ENCODE measurements at regions not wholly inside any gene's neighbourhood (a gene's known extent, or its start where the extent isn't known, plus 50 kb on each side); places are given as distances from the start of the nearest gene placed in this dataset.

- Mint-ChIP-seq H3K4me3 (no peak overlapping the region), H3K36me3 (ENCODE audit: low read depth) (no peaks in the 10 kb centered on the region), H3K27me3 (no peaks in the 10 kb centered on the region), H3K4me1 (no peaks in the 10 kb centered on the region), H3K27ac (no peak overlapping the region), H3K9me3 (no peaks in the 10 kb centered on the region)
- ChIA-PET CTCF (no interaction called here), POLR2A (no interaction called here)
- no peak for DNase-seq
Observed at GRCh38 chr4:65845199-65845773, 175.0 kb upstream of the EPHA5 start.

- no peaks in the 10 kb centered on the region for H3K27me3 Mint-ChIP-seq
- no peaks in the 10 kb centered on the region for H3K36me3 Mint-ChIP-seq (ENCODE audit: low read depth)
- no peak overlapping the region for H3K4me3 Mint-ChIP-seq
- CTCF ChIA-PET, result no interaction called here
- H3K4me1 Mint-ChIP-seq, result no peaks in the 10 kb centered on the region
- no peaks in the 10 kb centered on the region for H3K9me3 Mint-ChIP-seq
- POLR2A ChIA-PET, result no interaction called here
- no peak overlapping the region for H3K27ac Mint-ChIP-seq
- no peak for DNase-seq
Observed at GRCh38 chr4:65839164-65839931, 169.1 kb upstream of the EPHA5 start.

- no peak overlapping the region for H3K4me3 Mint-ChIP-seq
- H3K27ac Mint-ChIP-seq, result no peak overlapping the region
- no peaks in the 10 kb centered on the region for H3K36me3 Mint-ChIP-seq (ENCODE audit: low read depth)
- H3K27me3 Mint-ChIP-seq, result no peaks in the 10 kb centered on the region
- ChIA-PET CTCF (no interaction called here), POLR2A (no interaction called here)
- no peak for DNase-seq
- H3K9me3 Mint-ChIP-seq, result no peaks in the 10 kb centered on the region
- H3K4me1 Mint-ChIP-seq, result no peaks in the 10 kb centered on the region
Observed at GRCh38 chr4:65834707-65835106, 164.4 kb upstream of the EPHA5 start.

- ChIA-PET POLR2A (no interaction called here), CTCF (no interaction called here)
- Mint-ChIP-seq H3K9me3 (no peaks in the 10 kb centered on the region), H3K27ac (no peak overlapping the region), H3K27me3 (no peaks in the 10 kb centered on the region), H3K4me3 (no peak overlapping the region), H3K36me3 (ENCODE audit: low read depth) (no peaks in the 10 kb centered on the region), H3K4me1 (no peaks in the 10 kb centered on the region)
- no peak for DNase-seq
Observed at GRCh38 chr4:65831828-65832227, 161.5 kb upstream of the EPHA5 start.

- no peak for DNase-seq
- Mint-ChIP-seq H3K36me3 (ENCODE audit: low read depth) (no peaks in the 10 kb centered on the region), H3K9me3 (no peaks in the 10 kb centered on the region), H3K27me3 (no peaks in the 10 kb centered on the region), H3K4me1 (no peaks in the 10 kb centered on the region), H3K4me3 (no peak overlapping the region), H3K27ac (no peak overlapping the region)
- CTCF ChIA-PET, result no interaction called here
- POLR2A ChIA-PET, result no interaction called here
Observed at GRCh38 chr4:65825116-65825753, 154.9 kb upstream of the EPHA5 start.

GRCh38 chr4:65819192-65819591 lies 148.9 kb upstream of the EPHA5 start:
- ChIA-PET CTCF (no interaction called here), POLR2A (no interaction called here)
- no peaks in the 10 kb centered on the region for H3K27me3 Mint-ChIP-seq
- H3K4me1 Mint-ChIP-seq, result no peaks in the 10 kb centered on the region
- no peak overlapping the region for H3K27ac Mint-ChIP-seq
- H3K36me3 Mint-ChIP-seq (ENCODE audit: low read depth), result no peaks in the 10 kb centered on the region
- no peak overlapping the region for H3K4me3 Mint-ChIP-seq
- H3K9me3 Mint-ChIP-seq, result peaks cover 3% of the 10 kb centered on the region
- no peak for DNase-seq

GRCh38 chr4:65805936-65806335 lies 135.6 kb upstream of the EPHA5 start:
- Mint-ChIP-seq H3K27me3 (no peaks in the 10 kb centered on the region), H3K4me1 (no peaks in the 10 kb centered on the region), H3K27ac (no peak overlapping the region), H3K9me3 (peaks cover 2% of the 10 kb centered on the region), H3K4me3 (no peak overlapping the region), H3K36me3 (ENCODE audit: low read depth) (no peaks in the 10 kb centered on the region)
- DNase-seq, result no peak
- ChIA-PET CTCF (no interaction called here), POLR2A (no interaction called here)

GRCh38 chr4:65799513-65799912 lies 129.2 kb upstream of the EPHA5 start:
- Mint-ChIP-seq H3K4me1 (no peaks in the 10 kb centered on the region), H3K36me3 (ENCODE audit: low read depth) (no peaks in the 10 kb centered on the region)
- POLR2A ChIA-PET, result no interaction called here

GRCh38 chr4:65798498-65799127 lies 128.3 kb upstream of the EPHA5 start:
- H3K9me3 Mint-ChIP-seq, result peaks cover 5% of the 10 kb centered on the region

More at GRCh38 chr4:65799513-65799912, 129.2 kb upstream of the EPHA5 start:
- Mint-ChIP-seq H3K9me3 (peaks cover 5% of the 10 kb centered on the region), H3K27me3 (no peaks in the 10 kb centered on the region), H3K27ac (no peak overlapping the region), H3K4me3 (no peak overlapping the region)
- CTCF ChIA-PET, result no interaction called here
- DNase-seq, result no peak

GRCh38 chr4:65791812-65792308 lies 121.6 kb upstream of the EPHA5 start:
- no peak overlapping the region for H3K27ac Mint-ChIP-seq
- POLR2A ChIA-PET, result no interaction called here
- CTCF ChIA-PET, result no interaction called here
- no peak for DNase-seq
- peaks cover 3% of the 10 kb centered on the region for H3K9me3 Mint-ChIP-seq
- H3K27me3 Mint-ChIP-seq, result no peaks in the 10 kb centered on the region
- no peak overlapping the region for H3K4me3 Mint-ChIP-seq
- H3K36me3 Mint-ChIP-seq (ENCODE audit: low read depth), result no peaks in the 10 kb centered on the region
- H3K4me1 Mint-ChIP-seq, result no peaks in the 10 kb centered on the region

More at GRCh38 chr4:65798498-65799127, 128.3 kb upstream of the EPHA5 start:
- ChIA-PET POLR2A (no interaction called here), CTCF (no interaction called here)
- Mint-ChIP-seq H3K4me3 (no peak overlapping the region), H3K27me3 (no peaks in the 10 kb centered on the region), H3K4me1 (no peaks in the 10 kb centered on the region), H3K27ac (no peak overlapping the region), H3K36me3 (ENCODE audit: low read depth) (no peaks in the 10 kb centered on the region)
- no peak for DNase-seq

GRCh38 chr4:65791111-65791811 lies 121.0 kb upstream of the EPHA5 start:
- ChIA-PET CTCF (no interaction called here), POLR2A (no interaction called here)
- H3K27me3 Mint-ChIP-seq, result no peaks in the 10 kb centered on the region
- H3K36me3 Mint-ChIP-seq (ENCODE audit: low read depth), result no peaks in the 10 kb centered on the region
- peaks cover 3% of the 10 kb centered on the region for H3K9me3 Mint-ChIP-seq
- H3K4me1 Mint-ChIP-seq, result no peaks in the 10 kb centered on the region
- H3K27ac Mint-ChIP-seq, result no peak overlapping the region
- no peak overlapping the region for H3K4me3 Mint-ChIP-seq
- no peak for DNase-seq

GRCh38 chr4:65789805-65790204 lies 119.5 kb upstream of the EPHA5 start:
- ChIA-PET CTCF (no interaction called here), POLR2A (no interaction called here)
- no peak overlapping the region for H3K27ac Mint-ChIP-seq
- no peaks in the 10 kb centered on the region for H3K4me1 Mint-ChIP-seq
- H3K27me3 Mint-ChIP-seq, result no peaks in the 10 kb centered on the region
- no peak overlapping the region for H3K4me3 Mint-ChIP-seq
- no peak for DNase-seq
- H3K9me3 Mint-ChIP-seq, result no peaks in the 10 kb centered on the region
- H3K36me3 Mint-ChIP-seq (ENCODE audit: low read depth), result no peaks in the 10 kb centered on the region

- H3K9me3 Mint-ChIP-seq, result no peaks in the 10 kb centered on the region
- H3K27ac Mint-ChIP-seq, result no peak overlapping the region
- H3K4me3 Mint-ChIP-seq, result no peak overlapping the region
- H3K36me3 Mint-ChIP-seq (ENCODE audit: low read depth), result no peaks in the 10 kb centered on the region
- no peaks in the 10 kb centered on the region for H3K27me3 Mint-ChIP-seq
- ChIA-PET CTCF (no interaction called here), POLR2A (no interaction called here)
- no peaks in the 10 kb centered on the region for H3K4me1 Mint-ChIP-seq
- no peak for DNase-seq
Observed at GRCh38 chr4:65789341-65789740, 119.1 kb upstream of the EPHA5 start.

All from activated CD4-positive, alpha-beta T cell treated with anti-CD3 and anti-CD28 coated beads, Interleukin-2, amount 10 ng/mL, durations not matched to agents 7 days and 5 days (primary cell).